ENCODE measurements at regions not wholly inside any gene's neighbourhood (a gene's known extent, or its start where the extent isn't known, plus 50 kb on each side); places are given as distances from the start of the nearest gene placed in this dataset.
"Not testable (repeated sequence)": the region's sequence is repeated elsewhere in the genome, so short reads cannot be mapped to it uniquely, and the experiment has no call there.

DNA sequence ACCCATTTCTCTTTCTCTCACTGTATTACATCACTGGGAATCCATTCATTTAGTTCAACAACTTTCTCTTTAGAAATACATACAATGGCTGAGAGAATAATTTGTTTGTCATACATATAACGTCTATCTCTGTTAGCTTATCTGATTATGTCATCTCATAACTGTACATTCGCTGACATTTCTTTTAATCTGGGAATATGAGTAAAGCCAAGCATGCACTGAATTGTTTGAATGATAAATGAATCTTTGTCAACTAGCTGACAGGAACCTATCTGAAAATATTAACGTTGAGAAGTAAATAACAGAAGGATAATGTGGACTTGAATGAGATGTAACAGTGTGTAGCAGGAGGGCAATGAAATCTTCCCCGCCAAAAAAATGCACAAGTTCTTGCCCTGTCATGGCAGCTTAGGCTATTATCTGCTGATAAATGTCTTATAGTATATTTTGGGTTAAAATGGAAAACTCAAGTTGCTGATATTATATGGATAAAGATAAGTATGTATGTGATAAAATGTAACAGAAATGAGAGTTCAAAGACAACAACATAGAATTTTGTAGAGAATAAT, 581.2 kb upstream of the ADGRB3 start:
- DNase-seq = no peak

DNA sequence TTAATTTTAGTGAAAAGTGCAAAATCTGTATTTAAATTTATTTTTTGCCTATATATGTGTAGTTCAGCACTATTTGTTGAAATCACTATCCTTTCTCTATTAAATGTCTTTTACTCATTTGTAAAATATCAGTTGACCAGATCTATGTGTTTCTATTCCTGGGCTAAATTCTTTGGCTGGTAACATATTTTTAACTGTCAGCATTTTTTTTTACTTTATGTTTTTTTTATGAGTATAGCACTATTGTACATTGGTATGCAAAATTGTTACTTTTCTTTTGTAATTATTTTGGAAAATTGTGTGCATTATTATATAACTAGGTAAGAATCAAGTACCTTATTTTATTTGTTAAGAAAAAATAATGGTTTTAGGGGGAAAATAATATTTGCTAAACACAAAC, 582.8 kb upstream of the ADGRB3 start:
- no peak for DNase-seq

DNA sequence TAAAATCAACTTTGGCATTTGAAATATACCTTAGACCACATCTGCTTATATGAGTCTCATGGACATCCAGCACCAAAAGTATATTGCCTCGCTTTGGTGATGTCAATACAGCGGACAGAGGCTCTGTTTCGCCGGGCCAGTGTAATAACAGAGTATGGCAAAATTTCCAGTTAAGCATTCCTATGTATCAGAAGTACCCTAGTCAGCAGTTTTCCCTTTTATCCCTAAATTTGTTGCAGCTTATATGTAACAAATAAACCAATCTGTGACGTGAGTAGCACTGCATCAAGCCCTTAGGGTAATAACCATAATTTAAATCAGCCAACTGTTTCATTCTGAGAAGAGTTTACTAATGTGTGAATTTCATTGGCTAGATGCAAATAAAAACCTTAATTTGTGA, 585.5 kb upstream of the ADGRB3 start:
- no peak for DNase-seq

DNA sequence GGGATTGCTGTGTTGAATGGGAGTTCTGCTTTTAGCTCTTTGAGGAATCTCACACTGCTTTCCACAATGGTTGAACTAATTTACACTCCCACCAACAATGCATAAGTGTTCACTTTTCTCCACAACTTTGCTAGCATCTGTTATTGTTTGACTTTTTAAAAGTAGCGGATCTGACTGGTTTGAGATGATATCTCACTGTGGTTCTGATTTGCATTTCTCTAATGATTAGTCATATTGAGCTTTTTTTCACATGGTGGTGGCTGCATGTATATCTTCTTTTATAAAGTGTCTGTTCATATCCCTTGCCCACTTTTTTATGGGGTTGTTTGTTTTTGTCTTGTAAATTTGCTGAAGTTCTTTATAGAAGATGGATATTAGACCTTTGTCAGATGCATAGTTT, 588.3 kb upstream of the ADGRB3 start:
- DNase-seq = no peak

DNA sequence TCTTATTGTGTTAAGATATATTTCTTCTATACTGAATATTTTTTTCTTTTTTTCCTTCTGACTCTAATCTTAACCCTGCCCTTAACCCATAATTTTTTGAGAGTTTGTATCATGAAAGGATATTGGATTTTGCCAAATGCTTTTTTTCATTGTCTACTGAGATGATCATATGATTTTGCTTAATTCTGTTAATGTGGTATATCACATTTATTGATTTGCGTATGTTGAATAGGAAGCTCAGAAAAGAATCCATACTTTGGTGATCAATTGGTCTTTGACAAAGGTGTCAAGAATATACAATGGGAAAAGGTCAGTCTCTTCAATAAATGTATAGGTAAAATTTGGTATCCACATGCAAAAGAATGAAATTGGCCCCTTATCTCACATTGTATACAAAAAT, 588.8 kb upstream of the ADGRB3 start:
- DNase-seq = no peak

DNA sequence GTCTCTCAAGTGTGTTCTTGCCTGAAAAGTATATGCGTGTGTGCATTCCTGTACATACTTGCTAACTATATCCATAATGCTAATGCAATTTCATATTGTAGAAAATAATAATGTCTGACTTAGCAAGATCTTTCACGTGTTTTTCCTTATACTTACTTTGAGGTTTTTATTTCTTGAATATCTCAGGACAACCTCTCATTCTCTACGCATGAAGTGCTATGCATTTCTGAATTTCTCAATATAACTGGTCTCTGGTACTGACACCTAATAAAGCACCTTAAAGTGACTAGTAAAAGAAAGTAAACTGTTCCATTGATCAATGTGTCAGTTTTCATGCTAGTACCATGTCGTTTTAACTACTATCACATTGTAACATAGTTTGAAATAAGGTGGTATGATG, 589.9 kb upstream of the ADGRB3 start:
- no peak for DNase-seq

DNA sequence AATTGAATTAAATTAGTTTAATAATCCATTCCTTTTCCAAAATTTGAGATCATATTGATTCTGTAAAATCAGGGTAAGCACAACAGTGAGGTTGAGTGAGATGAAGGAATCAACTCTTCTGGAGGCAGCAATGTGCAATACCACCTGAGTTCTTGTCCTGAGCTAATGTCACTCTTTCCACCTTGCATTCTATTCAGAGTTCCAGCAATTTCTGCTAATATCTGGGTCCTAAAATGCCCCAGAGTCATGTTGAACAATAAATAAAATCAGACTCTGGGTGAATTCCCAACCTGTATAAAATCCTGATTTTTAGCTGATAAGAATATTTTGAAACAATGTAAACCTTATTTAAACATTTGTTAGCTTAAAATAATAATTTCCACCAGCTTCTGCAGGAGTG, 590.8 kb upstream of the ADGRB3 start:
- DNase-seq = no peak

DNA sequence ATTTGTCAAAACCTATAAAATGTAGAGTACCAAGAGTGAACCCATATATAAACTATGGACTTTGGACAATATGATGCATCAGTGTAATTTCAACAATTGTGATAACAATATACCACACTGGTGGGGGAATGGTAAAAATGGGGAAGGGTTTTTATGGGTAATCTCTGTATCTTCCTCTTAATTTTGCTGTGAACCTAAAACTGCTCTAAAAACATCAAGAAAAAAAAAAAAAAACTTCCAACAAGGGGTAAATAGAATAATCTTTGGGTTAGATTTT, 592.0 kb upstream of the ADGRB3 start:
- no peak for DNase-seq

DNA sequence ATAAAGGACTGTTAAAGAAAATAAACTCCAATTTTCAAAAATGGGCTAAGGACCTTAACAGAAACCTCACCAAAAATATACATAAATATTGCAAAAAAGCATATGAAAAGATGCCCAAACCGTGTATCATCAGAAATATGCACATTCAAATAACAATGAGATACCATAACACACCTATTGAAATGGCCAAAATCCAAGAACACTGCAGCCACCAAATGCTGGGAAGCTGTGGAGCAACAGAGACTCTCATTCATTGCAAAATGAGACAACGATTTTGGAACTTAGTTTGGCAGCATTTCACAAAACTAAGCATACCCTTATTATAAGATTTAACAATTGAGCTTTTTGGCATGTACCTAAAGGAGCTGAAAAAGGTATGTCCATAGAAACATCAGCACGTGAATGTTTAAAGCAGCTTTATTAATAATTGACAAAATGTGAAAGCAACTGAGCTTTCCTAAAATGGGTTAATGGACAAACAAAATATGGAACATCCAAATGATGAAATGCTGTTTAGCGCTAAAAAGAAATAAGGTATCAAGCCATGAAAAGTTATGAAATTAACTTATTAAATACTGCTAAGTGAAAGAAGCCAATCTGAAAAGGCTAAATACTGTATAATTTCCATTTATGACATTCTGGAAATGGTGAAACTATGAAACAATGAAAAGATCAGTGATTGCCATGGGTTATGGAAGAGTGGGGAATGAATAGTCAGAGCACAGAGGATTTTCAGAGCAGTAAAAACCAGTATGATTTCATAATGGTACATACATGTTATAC, 592.6 kb upstream of the ADGRB3 start:
- no peak for DNase-seq

DNA sequence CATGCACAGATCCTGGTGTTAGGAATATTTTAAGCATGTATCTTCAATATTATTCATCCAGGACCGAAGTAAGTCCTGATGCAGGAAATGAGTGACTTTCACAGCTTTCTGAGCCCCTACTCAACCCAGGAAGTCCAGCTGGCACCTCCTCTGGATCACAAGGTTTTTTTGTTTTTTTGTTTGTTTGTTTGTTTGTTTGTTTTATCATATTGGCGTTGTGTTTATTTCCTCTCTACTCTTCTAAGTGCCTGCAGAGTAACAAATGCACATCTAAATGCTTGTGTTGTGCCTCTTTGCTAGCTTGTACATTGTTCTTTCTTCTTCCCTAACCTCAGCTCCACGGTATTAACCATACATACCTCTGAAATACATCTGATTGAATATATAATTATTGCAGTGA, 594.3 kb upstream of the ADGRB3 start:
- no peak for DNase-seq

DNA sequence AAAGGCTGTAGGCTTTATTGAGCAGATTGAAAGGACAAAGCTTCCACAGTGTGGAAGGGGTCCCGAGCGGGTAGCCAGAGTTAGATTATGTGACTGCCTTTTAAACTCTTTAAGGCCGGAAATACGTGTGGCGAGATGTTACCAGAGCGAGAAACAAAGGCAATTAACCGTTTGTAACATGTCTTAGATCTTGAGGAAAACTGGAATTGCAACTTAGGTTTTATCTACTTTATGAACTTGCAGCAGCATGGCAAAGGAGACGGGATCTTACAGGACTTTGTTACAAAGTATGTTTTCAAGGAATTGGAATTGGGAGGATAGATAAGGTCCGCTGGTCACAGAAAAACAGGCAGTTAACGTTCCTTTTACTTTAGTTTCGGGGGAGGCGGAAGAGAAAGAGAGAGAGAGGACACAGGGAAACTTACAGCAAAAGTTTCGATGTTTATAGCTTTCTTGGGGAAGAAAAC, 594.7 kb upstream of the ADGRB3 start:
- DNase-seq = no peak

DNA sequence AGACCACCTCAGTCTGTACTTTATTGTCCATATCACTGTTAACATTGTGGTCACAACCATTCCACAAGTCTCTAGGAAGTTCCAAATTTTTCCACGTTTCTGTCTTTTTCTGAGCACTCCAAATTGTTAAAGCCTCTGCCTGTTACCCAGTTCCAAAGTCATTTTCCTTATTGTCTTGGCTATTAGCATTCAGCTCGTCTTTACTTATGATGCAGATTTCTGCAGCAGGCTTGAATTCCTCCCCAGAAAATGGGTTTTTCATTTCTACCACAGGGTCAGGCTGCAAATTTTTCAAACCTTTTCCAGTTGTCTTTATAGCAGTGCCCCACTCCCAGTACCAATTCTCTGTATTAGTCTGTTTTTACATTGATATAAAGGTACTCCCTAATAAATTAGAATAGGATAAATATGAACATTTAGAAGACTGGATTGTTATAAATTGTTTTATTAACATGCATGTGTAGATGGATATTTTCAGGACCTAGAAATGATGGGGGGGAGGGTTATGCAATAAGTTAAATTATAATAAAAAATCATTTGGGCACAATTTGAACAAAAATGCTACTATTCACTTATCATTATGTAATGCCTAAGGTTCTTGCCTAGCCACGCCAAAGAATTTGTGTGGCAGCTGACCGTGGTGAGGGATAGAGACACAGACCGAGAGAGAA, 595.3 kb upstream of the ADGRB3 start:
- DNase-seq = no peak

DNA sequence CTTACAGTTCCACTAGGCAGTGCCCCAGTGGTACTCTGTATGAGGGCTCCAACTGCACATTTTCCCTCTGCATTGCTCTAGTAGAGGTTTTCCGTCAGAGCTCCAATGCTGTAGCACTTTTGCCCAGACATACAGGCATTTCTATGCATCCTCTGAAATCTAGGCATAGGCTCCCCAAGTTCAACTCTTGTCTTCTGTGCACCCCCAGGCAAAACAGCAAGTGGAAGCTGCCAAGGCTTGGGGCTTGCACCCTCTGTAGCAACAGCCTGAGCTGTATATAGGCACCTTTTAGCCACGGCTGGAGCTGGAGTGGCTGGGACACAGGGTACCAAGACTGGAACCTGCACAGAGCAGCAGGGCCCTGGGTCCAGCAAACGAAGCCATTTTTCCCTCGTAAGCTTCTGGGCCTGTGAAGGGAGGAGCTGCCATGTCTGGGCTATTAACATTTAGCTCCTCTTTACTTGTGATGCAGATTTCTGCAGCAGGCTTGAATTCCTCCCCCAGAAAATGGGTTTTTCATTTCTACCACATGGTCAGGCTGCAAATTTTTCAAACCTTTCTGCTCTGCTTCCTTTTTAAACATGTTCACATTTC, 596.2 kb upstream of the ADGRB3 start:
- DNase-seq = no peak

DNA sequence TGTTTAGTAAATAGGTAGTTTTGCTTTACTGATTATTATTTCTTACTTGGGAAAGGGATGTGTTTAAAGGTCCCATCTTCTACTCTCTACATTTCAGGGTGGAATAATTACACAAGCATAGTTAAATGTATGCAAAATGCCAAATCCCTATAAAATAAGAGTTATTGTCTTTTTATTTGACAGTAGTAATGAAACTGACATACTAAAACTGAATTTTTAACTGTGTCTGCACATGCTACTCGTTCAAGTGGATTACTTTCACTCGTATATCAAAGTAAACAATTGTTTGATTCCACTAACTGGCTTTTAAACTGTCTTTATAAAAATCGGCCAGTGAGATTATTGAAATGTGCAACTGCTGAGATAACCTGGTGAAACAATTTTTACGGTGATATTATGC, 602.9 kb upstream of the ADGRB3 start:
- DNase-seq = no peak

DNA sequence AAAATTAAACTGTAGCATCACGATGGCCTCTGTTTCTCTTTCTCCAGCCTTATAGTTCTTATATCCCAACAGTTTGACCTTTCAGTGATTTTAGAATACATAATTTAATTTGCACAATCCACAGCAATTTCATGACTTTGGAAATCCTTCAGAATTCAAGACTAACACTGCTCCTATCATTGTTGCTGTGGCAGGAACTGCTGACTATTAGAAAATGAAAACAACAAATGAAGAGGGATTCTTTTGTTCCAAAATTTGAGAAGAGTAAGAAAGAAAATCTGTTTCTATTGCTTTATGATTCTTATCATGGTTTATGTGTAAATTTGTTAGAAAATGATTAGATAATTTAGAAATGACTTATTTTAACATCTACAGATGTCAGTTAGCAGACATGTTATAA, 604.0 kb upstream of the ADGRB3 start:
- no peak for DNase-seq

DNA sequence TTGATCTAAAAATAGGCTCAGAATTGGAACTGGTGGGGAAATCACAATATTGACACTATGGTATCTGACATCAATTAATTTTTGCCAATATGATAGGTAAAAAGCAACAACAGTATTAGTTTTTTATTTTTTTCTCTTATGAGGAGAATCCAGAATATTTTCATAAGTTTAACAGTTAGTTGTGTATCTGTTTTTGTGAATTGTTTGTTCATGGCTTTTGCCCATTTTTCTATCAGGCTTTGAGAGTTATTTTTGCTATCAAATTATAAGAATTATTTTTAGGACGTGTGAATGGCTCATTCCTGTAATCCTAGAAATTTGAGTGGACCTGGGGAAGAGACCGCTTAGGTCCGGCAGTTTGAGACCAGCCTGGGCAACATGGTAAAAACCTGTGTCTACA, 608.6 kb upstream of the ADGRB3 start:
- DNase-seq = no peak

DNA sequence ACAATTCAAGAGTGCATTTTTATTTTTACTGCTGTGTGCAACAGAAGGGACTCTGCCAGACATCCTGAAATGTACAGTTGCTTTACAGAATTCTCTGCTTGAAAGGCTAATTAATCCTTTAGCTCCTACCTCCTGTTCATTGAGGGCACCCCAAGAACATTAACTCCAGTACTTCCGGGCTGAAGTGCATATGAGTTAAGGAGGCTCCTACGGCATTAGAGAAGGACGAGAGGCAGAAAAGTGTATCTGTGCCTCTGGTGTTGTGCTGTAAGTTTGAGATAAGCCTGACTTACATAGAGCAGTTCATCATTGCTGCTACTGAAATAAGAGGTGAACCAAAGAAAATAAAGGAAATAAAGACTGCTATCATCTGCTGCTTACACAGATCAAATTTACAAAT, 609.3 kb upstream of the ADGRB3 start:
- DNase-seq = no peak

DNA sequence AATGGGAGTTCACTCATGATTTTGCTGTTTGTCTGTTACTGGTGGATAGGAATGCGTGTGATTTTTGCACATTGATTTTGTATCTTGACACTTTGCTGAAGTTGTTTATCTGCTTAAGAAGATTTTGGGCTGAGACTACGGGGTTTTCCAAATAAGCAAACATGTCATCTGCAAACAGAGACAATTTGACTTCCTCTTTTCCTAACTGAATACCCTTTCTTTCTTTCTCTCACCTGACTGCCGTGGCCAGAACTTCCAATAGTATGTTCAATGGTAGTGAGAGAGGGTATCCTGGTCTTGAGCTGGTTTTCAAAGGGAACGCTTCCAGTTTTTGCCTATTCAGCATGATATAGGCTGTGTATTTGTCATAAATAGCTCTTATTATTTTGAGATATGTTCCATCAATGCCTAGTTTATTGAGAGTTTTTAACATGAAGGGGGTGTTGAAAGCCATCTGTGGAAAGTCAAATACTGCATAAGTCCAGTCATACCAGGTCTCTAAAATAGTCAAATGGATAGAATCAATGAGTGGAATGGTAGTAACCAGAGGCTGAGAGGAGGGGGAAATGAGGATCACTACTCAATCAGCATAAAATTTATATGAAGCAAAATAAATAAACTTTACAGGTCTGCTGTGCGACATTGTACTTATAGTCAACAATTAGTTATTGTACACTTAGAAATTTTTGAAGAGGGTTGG, 610.4 kb upstream of the ADGRB3 start:
- DNase-seq = no peak

DNA sequence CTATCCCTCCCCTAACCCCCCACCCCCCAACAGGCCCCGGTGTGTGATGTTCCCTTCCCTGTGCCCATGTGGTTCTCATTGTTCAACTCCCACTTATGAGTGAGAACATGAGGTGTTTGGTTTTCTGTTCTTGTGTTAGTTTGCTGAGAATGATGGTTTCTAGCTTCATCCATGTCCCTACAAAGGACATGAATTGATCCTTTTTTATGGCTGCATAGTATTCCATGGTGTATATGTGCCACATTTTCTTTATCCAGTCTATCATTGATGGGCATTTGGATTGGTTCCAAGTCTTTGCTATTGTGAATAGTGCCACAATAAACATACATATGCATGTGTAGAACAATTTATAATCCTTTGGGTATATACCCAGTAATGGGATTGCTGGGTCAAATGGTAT, 612.1 kb upstream of the ADGRB3 start:
- DNase-seq = not testable (repeated sequence)

DNA sequence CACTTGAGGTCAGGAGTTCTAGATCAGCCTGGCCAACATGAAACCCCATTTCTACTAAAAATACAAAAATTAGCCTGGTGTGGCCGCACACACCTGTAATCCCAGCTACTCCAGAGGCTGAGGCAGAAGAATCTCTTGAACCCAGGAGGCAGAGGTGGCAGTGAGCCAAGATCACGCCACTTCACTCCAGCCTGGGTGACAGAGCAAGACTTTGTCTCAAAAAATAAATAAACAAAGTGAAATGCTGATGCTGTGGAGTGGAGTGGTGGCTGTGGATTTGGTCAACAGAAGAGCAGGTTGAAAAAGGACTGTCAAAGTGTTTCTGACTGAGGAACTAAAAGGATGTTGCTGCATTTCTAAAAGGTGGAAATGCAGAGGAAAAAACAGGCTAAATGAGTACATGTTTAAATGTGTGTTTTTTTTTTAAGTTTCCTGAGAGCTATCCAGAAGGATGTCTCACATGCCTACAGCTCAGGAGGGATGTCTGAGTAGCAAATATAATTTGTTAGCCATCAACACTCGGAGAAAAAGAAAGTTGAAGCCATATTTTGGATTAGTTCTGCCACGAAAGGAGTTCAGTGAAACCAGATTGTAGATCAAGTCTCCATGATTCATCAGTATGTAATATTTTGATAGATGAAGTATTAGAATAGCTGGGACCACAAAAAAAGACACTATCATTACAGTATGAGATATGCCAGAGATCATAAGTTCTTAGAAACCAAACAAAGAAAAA, 621.1 kb upstream of the ADGRB3 start:
- no peak for DNase-seq

DNA sequence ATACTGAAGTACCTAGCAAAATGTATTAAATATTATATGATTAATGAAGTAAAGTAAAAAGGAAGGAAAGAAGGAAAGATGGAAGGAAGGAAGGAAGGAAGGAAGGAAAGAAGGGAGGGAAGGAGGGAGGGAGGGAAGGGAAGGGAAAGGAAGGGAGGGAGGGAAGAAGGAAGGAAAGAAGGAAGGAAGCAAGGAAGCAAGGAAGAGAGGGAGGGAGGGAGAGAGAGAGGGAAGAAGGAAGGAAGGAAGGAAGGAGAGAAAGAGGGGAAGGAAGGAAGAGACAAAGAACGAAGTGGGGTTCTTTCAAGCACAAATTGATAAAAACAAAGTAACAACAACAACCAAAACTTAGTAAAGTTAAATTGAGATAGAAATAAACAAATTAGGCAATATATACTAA, 622.3 kb upstream of the ADGRB3 start:
- DNase-seq = no peak

DNA sequence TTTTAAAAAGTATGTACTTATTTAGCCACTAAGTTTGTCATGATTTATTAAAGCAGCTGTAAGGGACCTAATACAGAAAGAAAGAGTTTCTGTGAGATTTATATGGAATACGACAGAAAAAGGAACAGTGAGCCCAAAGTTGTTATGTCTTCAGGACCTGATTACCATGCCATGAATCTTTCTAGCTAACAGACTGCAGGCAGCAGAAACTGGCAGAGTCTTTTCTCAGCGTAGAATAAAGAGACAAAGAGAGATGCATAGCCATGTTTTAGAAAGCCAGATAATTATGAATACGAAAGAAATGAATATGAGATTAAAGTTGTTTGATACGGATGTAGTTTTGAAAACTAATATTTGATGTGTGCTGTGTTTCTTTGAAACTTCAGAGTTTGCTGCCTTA, 624.1 kb upstream of the ADGRB3 start:
- no peak for DNase-seq

DNA sequence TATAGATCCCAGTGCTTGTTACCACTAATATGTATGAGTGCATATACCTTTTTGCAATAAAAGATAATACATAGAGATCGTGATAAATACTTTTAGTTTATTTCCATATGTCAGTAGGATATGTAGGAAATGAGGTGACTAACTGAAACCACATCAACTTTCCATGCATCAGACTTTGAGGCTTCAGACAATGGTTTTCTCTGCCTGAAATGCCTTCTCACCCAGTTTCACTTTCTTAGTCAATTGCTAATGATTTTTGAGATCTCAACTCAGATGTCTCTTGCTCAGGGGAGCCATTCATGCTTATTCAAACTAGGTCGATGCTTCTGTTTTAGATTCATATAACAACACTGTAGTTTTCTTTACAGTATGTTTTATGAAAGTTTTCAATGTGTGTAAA, 626.6 kb upstream of the ADGRB3 start:
- no peak for DNase-seq

All from C1 segment of cervical spinal cord (tissue), 14 donors.